HT-29 (cell line): ENCODE measurements at regions not wholly inside any gene's neighbourhood (a gene's known extent, or its start where the extent isn't known, plus 50 kb on each side); places are given as distances from the start of the nearest gene placed in this dataset.
"Not testable (repeated sequence)": the region's sequence is repeated elsewhere in the genome, so short reads cannot be mapped to it uniquely, and the experiment has no call there.

ENCODE experiments used
- DNase-seq: peaks from one replicate; pipeline ENCODE4 v3.0.0-alpha.2; 2015; ENCODE audit warnings: low spot score

DNA sequence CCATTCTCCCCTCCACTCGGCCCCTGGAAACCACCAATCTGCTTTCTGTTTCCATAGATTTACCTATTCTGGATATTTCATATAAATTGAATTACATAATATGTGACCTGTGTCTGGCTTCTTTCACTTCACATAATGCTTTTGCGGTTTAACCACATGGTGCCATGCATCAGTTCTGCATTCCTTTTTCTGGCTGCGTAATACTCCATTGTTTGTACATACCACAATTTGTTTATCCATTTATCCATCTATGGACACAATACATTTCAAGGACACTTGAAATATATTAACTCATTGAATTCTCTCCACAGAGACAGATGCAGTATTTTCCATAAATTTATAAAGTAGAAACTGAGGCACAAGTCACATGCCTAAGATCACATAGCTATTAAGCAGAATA is 110.3 kb upstream of the ETV6 start:
- no peak for DNase-seq

GRCh38 chr12:11540156-11540555 is 109.3 kb upstream of the ETV6 start:
- DNase-seq = no peak

GRCh38 chr12:11540615-11541310 is 108.7 kb upstream of the ETV6 start:
- no peak for DNase-seq

DNA sequence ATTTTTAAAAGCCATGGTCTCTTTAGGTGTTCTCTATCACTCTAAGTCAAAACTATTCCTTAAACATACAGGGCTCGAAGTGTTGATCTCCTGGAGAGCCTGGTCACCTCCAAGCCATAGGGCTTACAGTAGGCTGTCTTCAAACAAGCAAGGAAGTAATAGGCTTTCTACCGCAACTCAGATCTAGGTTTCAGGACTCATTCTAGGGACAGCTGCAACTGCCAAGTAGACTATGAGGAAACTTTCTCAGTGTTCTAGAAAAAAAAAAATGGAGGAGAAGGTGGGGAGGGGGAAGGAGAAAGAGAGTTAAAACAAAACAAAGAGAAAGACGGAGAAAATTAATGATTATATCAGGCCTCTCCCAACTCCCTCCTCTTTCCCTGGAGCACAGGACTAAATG is 106.9 kb upstream of the ETV6 start:
- DNase-seq = no peak

GRCh38 chr12:11543457-11544158 is 105.9 kb upstream of the ETV6 start:
- no peak for DNase-seq

- no peak for DNase-seq
Observed at GRCh38 chr12:11545484-11546330, 103.8 kb upstream of the ETV6 start.

DNA sequence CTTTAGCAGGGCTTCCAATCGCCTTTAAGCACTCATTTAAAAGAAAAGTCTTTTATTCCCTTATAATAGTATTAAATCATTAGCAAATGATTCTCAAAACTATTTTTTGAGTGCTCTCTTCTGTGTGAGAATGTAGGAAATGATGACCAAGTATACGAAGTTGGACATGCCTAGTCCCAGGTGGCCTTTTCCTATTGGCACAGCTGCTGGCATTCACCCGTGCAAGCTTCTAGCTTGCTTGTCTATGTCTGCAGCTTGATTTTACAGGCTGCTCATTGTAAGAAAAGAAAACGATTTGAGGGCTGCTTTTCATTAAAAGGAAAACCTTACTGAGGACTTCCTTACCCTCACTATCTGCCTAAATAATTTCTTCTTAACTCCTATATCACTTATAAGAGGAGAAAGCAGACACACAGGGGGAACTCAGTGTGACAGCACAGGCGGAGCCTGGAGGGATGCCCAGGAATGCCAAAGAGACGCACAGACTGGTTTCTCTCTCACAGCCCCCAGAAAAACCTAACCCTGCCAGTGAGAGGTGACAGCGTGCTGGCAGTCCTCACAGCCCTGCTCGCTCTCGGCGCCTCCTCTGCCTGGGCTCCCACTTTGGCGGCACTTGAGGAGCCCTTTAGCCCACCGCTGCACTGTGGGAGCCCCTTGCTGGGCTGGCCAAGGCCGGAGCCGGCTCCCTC is 102.7 kb upstream of the ETV6 start:
- not testable (repeated sequence) for DNase-seq

GRCh38 chr12:11547271-11547646 is 102.2 kb upstream of the ETV6 start:
- not testable (repeated sequence) for DNase-seq

GRCh38 chr12:11549119-11549518 is 100.4 kb upstream of the ETV6 start:
- no peak for DNase-seq

- peak; percentile 75 for DNase-seq
Observed at GRCh38 chr12:11553871-11554533, 95.5 kb upstream of the ETV6 start.

DNA sequence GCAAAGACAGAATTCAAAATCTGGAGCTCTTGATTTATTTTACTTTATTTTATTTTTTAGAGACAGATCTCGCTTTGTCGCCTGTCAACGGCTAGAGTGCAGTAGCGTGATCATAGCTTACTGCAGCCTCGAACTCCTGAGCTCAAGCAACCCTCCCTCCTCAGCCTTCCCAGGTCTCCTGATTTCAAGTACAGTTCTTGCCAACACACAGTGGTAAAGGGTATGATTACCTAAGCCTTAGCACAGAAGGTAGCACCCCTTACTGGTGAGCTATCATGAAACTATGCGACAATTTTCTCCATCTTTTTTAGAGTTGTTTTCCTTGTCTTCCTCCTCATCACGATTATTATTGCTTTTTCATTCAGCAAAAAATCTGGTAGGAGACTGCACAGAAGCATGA is 94.3 kb upstream of the ETV6 start:
- no peak for DNase-seq

- DNase-seq = peak; percentile 19
Observed at GRCh38 chr12:11555743-11556625, 93.5 kb upstream of the ETV6 start.

GRCh38 chr12:11556682-11557081 is 92.8 kb upstream of the ETV6 start:
- no peak for DNase-seq

DNA sequence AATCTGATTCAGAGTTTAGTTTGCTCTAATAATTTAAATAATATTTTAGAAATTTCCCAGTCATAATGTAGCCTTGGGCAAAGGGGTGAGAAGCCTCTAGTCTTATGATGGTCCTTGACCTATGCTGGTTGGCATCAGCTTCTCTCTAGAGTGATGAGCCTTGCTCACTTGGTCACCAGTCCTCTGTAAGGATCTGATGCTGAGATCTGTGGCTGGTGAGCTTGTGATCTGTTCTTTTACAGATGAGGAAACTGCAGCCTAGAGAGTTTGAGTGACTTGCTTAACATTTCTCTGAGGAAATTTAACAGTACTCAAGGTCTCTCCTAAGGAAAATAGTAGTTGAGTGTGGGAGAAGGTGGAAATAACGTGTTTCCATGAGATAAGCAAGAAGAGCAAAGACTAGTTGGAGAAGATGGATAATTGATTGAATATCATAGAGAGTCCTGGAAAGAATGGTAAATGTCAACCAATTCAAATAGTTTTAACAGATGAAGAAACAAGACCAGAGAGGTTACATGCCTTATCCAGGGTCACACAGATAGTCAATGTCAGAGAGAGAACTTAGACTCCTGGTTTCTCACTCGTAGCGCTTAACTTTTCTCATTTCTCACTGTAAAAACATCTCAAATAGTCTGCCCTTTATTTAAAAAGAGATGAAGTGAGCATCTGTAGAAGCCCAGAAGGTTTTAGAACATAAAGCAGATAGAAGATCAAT is 89.7 kb upstream of the ETV6 start:
- no peak for DNase-seq

DNA sequence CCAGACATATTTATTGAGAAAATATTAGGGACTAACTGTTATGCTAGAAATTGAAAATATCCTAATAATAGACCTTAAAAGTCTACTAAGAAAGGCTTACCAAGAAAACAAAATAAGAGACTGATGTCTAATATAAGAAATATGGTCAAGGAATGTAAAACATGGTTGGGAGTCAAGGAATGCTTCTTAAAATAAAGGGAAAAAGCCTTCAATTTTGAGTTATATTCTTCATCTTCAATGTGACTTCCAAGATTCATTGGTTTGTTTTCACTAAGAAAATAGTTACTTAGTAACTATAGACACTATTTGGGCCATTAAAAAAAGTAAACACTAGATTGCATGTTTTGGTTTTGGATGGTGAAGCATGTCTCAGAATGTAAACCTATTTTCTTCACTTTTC is 88.1 kb upstream of the ETV6 start:
- no peak for DNase-seq

GRCh38 chr12:11563785-11564739 is 85.4 kb upstream of the ETV6 start:
- no peak for DNase-seq

DNA sequence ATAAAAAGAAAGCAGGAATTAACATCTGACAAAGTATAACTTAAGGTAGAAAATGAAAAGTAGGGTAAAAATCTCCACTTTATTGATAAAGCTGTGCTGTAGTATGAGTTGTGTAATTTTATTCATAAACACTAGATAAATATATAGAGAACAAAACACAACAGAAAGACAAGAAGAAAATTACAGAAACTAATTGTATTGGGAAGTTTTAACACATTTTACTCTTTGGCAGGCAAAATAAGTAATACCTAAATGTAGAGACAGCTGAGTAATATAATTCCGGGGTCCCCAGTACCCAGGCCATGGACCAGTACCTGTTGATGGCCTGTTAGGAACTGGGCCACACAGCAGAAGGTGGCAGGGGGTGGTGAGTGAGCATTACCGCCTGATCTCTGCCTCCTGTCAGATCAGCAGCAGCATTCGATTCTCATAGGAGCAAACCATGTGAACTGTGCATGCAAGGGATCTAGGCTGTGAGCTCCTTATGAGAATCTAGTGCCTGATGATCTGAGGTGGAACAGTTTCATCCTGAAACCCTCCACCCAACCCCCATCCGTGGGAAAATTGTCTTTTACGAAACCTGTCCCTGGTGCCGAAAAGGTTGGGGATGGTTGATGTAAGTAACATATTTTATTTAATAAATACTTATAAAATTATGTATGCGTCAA is 84.4 kb upstream of the ETV6 start:
- DNase-seq = no peak

- no peak for DNase-seq
Observed at GRCh38 chr12:11565752-11566151, 83.7 kb upstream of the ETV6 start.
